GM23248 (cell line): ENCODE measurements at regions not wholly inside any gene's neighbourhood (a gene's known extent, or its start where the extent isn't known, plus 50 kb on each side); places are given as distances from the start of the nearest gene placed in this dataset.

Experiments
- DNase-seq: peaks from one replicate; pipeline ENCODE4 v3.0.0-alpha.2; 2015
- H2AFZ ChIP-seq: fragments of 200-600 bp; sonication (generic); 2 replicates; pipeline ENCODE4 v1.6.1; 2016; ENCODE audit warnings: antibody characterized with exemption
- H3F3A ChIP-seq: fragments of 200-600 bp; sonication (generic); 2 replicates; pipeline ENCODE4 v1.6.1; 2016; ENCODE audit warnings: mild to moderate bottlenecking, antibody characterized with exemption, mixed run types; ENCODE audit not compliant: insufficient read depth
- H3K27ac ChIP-seq: fragments of 200-600 bp; sonication (generic); 2 replicates; pipeline ENCODE4 v1.5.1; 2016; ENCODE audit warnings: mild to moderate bottlenecking
- H3K27me3 ChIP-seq: fragments of 200-600 bp; sonication (generic); replicated peaks from 2 replicates; pipeline ENCODE4 v1.6.1; 2016; ENCODE audit warnings: mild to moderate bottlenecking; ENCODE audit not compliant: insufficient read depth
- H3K36me3 ChIP-seq: fragments of 200-600 bp; sonication (generic); 2 replicates; pipeline ENCODE4 v1.6.1; 2016; ENCODE audit warnings: low read depth, mild to moderate bottlenecking
- H3K4me1 ChIP-seq: fragments of 200-600 bp; sonication (generic); 2 replicates; pipeline ENCODE4 v1.6.1; 2016; ENCODE audit warnings: mild to moderate bottlenecking; ENCODE audit not compliant: insufficient read depth
- H3K4me2 ChIP-seq: fragments of 200-600 bp; sonication (generic); one replicate; pipeline ENCODE4 v1.6.1; 2016; ENCODE audit warnings: mild to moderate bottlenecking; ENCODE audit not compliant: unreplicated experiment
- H3K4me3 ChIP-seq: fragments of 200-600 bp; sonication (generic); 2 replicates; pipeline ENCODE4 v1.5.1; 2016; ENCODE audit warnings: mild to moderate bottlenecking
- H3K79me2 ChIP-seq: fragments of 200-600 bp; sonication (generic); 2 replicates; pipeline ENCODE4 v1.6.1; 2016; ENCODE audit warnings: mild to moderate bottlenecking; ENCODE audit not compliant: insufficient read depth
- H3K9ac ChIP-seq: fragments of 200-600 bp; sonication (generic); 2 replicates; pipeline ENCODE4 v1.6.1; 2016; ENCODE audit warnings: mild to moderate bottlenecking
- H3K9me2 ChIP-seq: fragments of 200-600 bp; sonication (generic); 2 replicates; pipeline ENCODE4 v1.6.1; 2016; ENCODE audit warnings: mixed run types, mild to moderate bottlenecking, moderate library complexity; ENCODE audit not compliant: insufficient read depth
- H3K9me3 ChIP-seq: fragments of 200-600 bp; sonication (generic); one replicate; pipeline ENCODE4 v1.6.1; 2017; ENCODE audit warnings: low read depth
- H4K20me1 ChIP-seq: fragments of 200-600 bp; sonication (generic); 2 replicates; pipeline ENCODE4 v1.6.0; 2016; ENCODE audit not compliant: insufficient read depth
- EZH2 ChIP-seq: fragments of 200-600 bp; sonication (generic); IDR thresholded peaks from 2 replicates; pipeline ENCODE4 v1.6.1; 2018; ENCODE audit warnings: antibody characterized with exemption, mild to moderate bottlenecking; ENCODE audit not compliant: insufficient read depth, poor library complexity, severe bottlenecking
- EZH2phosphoT487 ChIP-seq: fragments of 200-600 bp; sonication (generic); IDR thresholded peaks from 2 replicates; pipeline ENCODE4 v1.6.1; 2018; ENCODE audit warnings: antibody characterized with exemption, moderate library complexity, mild to moderate bottlenecking, low read depth; ENCODE audit not compliant: insufficient read depth
- WGBS, 2 experiments: methylation state at CpG; one replicate each; pipeline ENCODE4 v1.1.6; 2015 to 2017; ENCODE audit warnings: low lambda C conversion rate in 2 of 2, low coverage in 1 of 2; ENCODE audit errors: missing lambda C conversion rate in 2 of 2; 5-methylcytosine and 5-hydroxymethylcytosine counted together
- in situ Hi-C: fragments of 300-500 bp; cut with MboI; formaldehyde crosslinking; loops from 2 replicates; pipeline ENCODE4 v1.15.0; 2020

- Histone ChIP-seq H4K20me1 (no peaks in the 10 kb centered on the region), H3K4me1 (no peaks in the 10 kb centered on the region), H3K79me2 (no peaks in the 10 kb centered on the region), H3K9me2 (no peaks in the 10 kb centered on the region), H3K9me3 (no peaks in the 10 kb centered on the region), H3K9ac (no peak overlapping the region), H3K4me3 (no peak overlapping the region), H3F3A (no peaks in the 10 kb centered on the region), H3K36me3 (no peaks in the 10 kb centered on the region), H3K27me3 (no peaks in the 10 kb centered on the region; the same call in 1 of the 2 replicates), H3K4me2 (no peak overlapping the region), H3K27ac (no peak overlapping the region), H2AFZ (no peak overlapping the region)
- no peak for DNase-seq
- TF ChIP-seq EZH2 (no peak), EZH2phosphoT487 (no peak)
- in situ Hi-C loops, result no loop called here
- 0% methylated on average over 1 of the region's 1 CpG for WGBS, 2 experiments
Observed at GRCh38 chr18:40606996-40607395, 1348.0 kb upstream of the PIK3C3 start.

DNA sequence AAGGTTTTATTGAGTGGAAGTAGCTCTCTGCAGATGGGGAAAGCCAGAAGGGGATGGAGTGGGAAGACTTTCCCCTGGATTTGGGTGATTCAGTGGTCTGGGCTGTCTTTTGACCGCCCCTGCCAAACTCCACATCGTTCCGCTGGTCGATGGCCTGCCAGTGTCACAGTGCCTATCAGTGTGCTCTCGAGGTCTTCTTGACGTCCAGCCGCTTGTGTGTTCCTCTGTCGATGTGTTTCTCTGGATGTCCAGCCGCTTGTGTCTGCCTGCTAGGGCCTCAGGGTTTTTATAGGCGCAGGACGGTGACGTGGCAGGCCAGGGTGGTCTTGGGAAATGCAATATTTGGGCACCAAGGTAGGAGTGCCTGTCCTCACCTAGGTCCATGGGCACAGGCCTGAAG, 1371.4 kb upstream of the PIK3C3 start:
- Histone ChIP-seq H3K27ac (no peak overlapping the region), H3K27me3 (no peaks in the 10 kb centered on the region), H3K9me3 (no peaks in the 10 kb centered on the region), H3K4me2 (no peak overlapping the region), H2AFZ (no peak overlapping the region), H4K20me1 (no peaks in the 10 kb centered on the region), H3F3A (no peaks in the 10 kb centered on the region), H3K36me3 (no peaks in the 10 kb centered on the region), H3K4me3 (no peak overlapping the region), H3K9ac (no peak overlapping the region), H3K9me2 (no peaks in the 10 kb centered on the region), H3K4me1 (no peaks in the 10 kb centered on the region), H3K79me2 (no peaks in the 10 kb centered on the region)
- in situ Hi-C loops, result no loop called here
- no peak for DNase-seq
- WGBS, 2 experiments, result 46 to 54% methylated on average over 12 of the region's 12 CpGs
- TF ChIP-seq EZH2phosphoT487 (no peak), EZH2 (no peak)

- in situ Hi-C loops, result no loop called here
- Histone ChIP-seq H3F3A (no peaks in the 10 kb centered on the region), H3K9ac (no peak overlapping the region), H2AFZ (no peak overlapping the region), H3K27ac (no peak overlapping the region), H3K36me3 (no peaks in the 10 kb centered on the region), H4K20me1 (no peaks in the 10 kb centered on the region), H3K27me3 (no peaks in the 10 kb centered on the region), H3K79me2 (no peaks in the 10 kb centered on the region), H3K4me2 (no peak overlapping the region), H3K4me1 (no peaks in the 10 kb centered on the region), H3K4me3 (no peak overlapping the region), H3K9me2 (no peaks in the 10 kb centered on the region), H3K9me3 (no peaks in the 10 kb centered on the region)
- TF ChIP-seq EZH2phosphoT487 (no peak), EZH2 (no peak)
- WGBS, 2 experiments, result 13 to 22% methylated on average over 1 of the region's 1 CpG
- no peak for DNase-seq
Observed at GRCh38 chr18:40582105-40582504, 1372.9 kb upstream of the PIK3C3 start.

DNA sequence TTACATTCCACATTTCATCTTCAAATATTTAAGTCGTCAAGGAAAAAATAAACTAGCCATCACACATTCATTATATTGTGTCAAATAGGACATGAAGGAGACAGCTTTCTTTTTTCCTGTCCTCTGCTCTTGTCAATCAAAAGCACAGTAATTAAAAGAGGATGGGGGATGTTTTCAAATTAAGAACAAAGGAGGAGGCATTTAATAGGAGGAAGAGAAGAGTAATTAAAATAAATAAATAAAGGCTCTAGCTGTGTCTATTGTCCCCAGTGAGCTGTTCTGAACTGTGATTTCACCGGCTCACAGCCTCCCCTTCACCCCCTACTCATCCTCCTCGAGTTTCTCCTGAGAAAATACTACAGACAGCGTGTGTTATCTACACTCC, 1377.1 kb upstream of the PIK3C3 start:
- Histone ChIP-seq H4K20me1 (no peaks in the 10 kb centered on the region), H3K36me3 (no peaks in the 10 kb centered on the region), H3K27me3 (no peaks in the 10 kb centered on the region), H3K4me3 (no peak overlapping the region), H2AFZ (no peak overlapping the region), H3K9me2 (no peaks in the 10 kb centered on the region), H3F3A (no peaks in the 10 kb centered on the region), H3K79me2 (no peaks in the 10 kb centered on the region), H3K4me2 (no peak overlapping the region), H3K4me1 (no peaks in the 10 kb centered on the region), H3K9ac (no peak overlapping the region), H3K27ac (no peak overlapping the region), H3K9me3 (no peaks in the 10 kb centered on the region)
- TF ChIP-seq EZH2 (no peak), EZH2phosphoT487 (no peak)
- 8 to 15% methylated on average over 4 of the region's 4 CpGs for WGBS, 2 experiments
- in situ Hi-C loops, result no loop called here
- DNase-seq, result no peak
